IPS-18c (cell line): ENCODE measurements at regions not wholly inside any gene's neighbourhood (a gene's known extent, or its start where the extent isn't known, plus 50 kb on each side); places are given as distances from the start of the nearest gene placed in this dataset.
"Not testable (repeated sequence)": the region's sequence is repeated elsewhere in the genome, so short reads cannot be mapped to it uniquely, and the experiment has no call there.

Source experiments
- H3K4me3 ChIP-seq: 2 replicates; pipeline ENCODE4 v1.7.0; 2013; ENCODE audit warnings: low read depth, mild to moderate bottlenecking, low read length, moderate library complexity; ENCODE audit not compliant: insufficient read depth
- H3K9me3 ChIP-seq: one replicate; pipeline ENCODE4 v1.6.1; 2013; ENCODE audit warnings: mild to moderate bottlenecking, low read length, moderate library complexity; ENCODE audit not compliant: control insufficient read depth, insufficient read depth

DNA sequence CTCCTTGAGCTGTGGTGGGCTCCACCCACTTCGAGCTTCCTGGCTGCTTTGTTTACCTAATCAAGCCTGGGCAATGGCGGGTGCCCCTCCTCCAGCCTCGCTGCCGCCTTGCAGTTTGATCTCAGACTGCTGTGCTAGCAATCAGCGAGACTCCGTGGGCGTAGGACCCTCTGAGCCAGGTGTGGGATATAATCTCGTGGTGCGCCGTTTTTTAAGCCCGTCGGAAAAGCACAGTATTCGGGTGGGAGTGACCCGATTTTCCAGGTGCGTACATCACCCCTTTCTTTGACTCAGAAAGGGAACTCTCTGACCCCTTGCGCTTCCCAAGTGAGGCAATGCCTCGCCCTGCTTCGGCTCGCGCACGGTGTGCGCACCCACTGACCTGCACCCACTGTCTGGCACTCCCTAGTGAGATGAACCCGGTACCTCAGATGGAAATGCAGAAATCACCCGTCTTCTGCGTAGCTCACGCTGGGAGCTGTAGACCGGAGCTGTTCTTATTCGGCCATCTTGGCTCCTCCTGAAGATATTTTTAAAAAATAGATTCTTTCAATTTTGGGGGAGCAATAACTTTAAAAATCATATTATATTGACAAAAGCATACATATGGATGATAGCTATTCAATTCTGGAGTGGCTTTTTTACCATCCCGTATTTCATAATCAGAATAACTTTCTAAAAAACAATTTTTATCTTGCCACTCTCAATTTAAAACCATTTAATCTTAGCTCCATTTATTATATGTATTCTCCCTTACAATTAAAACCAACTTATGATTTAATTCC is 517.5 kb upstream of the NUDT12 start:
- not testable (repeated sequence) for H3K9me3 ChIP-seq, H3K4me3 ChIP-seq

DNA sequence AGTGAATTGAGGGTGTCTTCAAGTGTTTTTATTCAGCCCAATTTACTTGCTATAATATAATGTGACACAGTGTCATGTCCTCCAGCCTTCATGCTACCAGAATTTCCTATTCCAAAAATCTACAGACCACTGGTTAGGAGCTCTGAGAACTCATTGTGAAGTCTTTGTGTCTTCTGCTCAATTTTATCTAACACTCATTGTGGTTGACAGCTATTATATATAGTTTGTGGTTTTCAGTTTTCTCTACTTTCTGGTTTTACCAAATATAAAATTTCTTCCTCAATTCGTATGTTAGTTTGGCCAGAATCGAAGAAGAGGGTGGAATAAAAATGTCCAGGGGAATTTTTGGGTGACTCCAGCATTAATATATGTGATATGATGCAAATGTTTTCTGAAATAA is 509.3 kb upstream of the NUDT12 start:
- H3K4me3 ChIP-seq, result no peak overlapping the region
- no peaks in the 10 kb centered on the region for H3K9me3 ChIP-seq

DNA sequence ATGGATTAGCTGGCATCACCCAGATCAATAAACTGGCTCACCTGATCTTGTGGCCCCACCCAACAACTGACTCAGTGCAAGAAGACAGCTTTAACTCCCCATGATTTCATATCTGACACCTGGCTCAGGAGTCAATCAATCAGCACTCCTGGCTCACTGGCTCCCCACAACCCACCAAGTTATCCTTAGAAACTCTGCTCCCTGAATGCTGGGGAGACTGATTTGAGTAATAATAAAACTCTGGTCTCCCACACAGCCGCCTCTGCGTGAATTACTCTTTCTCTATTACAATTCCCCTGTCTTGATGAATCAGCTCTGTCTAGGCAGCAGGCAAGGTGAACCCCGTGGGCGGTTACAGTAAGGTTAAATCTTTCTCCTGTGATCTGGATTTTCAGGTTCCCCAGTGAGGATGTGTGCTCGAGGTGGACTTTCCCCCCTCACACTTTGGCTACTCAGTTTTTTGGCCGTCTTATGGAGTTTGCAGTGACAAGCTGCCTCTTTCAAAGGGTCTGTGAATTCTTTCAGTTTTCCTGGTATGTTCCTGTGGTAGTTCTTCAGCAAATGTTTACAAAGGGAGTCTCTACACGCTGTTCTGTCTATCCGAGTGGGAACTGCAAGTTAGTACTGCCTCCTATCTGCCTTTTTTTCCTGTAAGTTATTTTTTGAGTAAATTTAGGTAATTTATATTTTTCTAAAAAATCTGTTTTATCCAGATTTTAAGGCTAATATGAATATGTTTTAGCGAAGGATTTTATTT is 500.2 kb upstream of the NUDT12 start:
- no peaks in the 10 kb centered on the region for H3K9me3 ChIP-seq
- no peak overlapping the region for H3K4me3 ChIP-seq

DNA sequence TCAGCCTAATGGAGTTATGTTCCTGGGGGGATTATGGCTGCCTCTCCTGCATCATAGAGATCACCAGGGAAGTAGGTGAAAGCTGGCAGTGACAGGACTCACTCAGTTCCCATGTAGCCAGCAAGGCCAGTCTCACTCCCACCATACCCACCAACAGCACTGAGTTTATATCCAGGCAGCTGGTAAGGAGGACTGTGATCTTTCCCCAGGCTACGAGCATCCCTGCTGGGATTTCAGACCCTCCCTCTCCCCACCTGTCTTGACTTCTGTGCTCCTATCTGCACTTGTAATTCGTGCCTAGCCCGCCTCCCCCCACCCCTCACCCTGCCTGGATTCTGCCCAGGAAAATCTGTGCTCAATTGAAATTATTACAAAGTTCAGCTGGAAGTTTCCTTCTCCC is 499.1 kb upstream of the NUDT12 start:
- H3K4me3 ChIP-seq, result no peak overlapping the region
- H3K9me3 ChIP-seq, result no peaks in the 10 kb centered on the region

DNA sequence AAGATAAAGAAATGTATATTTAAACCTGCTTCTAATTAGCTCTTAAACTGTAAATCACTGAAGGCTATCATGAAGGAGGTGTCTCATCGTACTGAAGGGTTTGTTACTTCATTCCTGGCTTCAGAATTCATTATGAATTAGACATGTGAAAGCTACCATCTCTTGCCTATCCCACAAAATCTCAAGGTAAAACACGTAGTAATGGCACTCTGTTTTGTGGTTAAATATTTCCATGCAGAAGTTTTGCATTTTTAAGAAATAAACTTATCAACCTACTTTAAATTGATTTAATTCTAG is 490.7 kb upstream of the NUDT12 start:
- Histone ChIP-seq H3K4me3 (no peak overlapping the region), H3K9me3 (no peaks in the 10 kb centered on the region)

DNA sequence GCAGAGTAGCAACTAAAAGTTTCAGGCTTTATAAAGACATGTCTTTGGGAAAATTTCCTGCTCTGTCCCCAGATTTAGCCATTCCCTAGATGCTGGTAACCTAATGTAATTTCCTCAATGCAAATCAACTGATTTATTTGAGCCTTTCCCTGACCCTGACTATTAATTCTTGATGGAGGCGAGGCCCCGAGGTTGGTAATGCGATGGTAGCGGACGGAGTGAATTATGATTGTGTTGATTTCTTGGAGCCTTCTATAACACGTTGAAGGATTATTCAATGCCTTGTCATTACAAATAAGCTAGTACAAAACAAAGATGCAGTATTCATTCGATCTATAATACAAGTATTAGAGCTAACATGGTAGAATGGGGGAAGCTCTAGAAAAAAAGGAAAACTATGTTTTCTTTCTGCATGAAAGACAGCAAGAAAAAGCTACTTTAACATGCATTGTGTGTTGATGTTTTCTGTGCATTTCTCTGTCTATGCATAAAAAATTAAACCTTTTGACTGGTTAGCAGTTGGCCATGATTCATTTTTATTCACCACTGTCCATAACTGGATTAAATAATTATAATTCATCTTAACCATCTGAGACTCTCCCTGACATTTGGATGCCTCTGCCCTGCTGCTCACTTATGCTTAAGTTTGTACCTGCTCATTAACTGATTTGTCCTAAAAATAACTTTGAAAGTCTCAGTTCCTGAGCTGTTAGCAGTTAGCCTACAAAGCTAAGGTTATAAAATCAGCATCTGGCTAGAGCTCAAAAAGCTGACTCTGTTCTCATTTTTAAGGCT is 490.2 kb upstream of the NUDT12 start:
- Histone ChIP-seq H3K4me3 (no peak overlapping the region), H3K9me3 (no peaks in the 10 kb centered on the region)

DNA sequence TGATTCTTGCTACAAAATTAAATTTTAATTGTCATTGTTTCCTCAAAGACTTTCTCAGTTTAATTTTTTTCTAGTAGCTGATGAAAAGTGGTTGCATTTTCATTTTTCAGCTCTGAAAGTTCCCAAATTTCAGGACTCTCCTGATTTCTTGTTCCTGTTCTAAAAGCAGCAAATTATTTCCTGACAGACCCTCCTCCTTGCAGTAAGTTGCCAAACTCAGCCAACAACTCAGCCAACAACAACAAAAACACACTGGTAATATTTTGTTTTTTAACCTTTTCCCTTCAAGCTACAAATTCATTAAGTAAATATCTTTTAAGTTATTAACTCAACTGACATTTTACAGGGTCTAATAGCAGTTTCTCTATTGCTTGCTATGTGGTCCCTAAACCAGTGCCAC is 487.8 kb upstream of the NUDT12 start:
- H3K9me3 ChIP-seq, result no peaks in the 10 kb centered on the region

DNA sequence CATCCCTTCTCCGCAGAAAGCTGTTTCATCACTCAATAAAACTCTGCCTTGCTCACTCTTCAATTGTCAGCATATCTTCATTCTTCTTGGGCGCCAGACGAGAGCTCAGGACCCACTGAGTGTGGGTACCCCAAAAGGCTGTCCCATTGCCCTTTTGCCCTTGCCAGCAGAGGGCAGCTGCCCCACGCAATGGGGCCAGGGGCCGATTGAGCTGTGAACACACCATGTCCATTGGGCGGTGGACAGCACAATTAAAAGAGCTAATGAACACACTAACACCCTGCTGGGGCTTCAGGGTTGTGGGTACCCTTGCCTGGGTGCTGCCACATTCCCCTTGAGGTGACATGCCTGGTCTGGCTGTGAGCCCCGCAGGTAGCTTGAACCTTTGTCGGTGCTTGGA is 487.2 kb upstream of the NUDT12 start:
- H3K4me3 ChIP-seq, result no peak overlapping the region
- H3K9me3 ChIP-seq, result no peaks in the 10 kb centered on the region

More for the DNA sequence above, 487.8 kb upstream of the NUDT12 start:
- no peak overlapping the region for H3K4me3 ChIP-seq

DNA sequence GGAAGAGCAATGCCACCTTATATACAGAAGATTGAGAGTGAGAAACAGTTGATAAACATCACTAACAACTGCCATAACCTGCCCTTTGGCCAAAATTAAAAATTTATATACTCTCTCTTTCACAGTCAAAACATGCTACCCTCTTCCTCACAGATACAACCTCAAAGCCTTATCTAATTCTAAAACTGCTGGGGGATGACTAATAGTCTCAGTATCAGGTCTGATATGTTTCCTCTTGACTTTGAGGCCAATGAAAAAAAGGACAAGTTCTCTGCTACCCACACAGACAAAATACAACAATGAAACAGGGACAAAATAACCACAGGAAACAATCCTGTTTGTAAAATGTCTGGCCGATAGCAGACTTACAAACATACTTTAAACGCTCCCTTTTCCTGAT is 485.6 kb upstream of the NUDT12 start:
- Histone ChIP-seq H3K4me3 (no peak overlapping the region), H3K9me3 (no peaks in the 10 kb centered on the region)

DNA sequence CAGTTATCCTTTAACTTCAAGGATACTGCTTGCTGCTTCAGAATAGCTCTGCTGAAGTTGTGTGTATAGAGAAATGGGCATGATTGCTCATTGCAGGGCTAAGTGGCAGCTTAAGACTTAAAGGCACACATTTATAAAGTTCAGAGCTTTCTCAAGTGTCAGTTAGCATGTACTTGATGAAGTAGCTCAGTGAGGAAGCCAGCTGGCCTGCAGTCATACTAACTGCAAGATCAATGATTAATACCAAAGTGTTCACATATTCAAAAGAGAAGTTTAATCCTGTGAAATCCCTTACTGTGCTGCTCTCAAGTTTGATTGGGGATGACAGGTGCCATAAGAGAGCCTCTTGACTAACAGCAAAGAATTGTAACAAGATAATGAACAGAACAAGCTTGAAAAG is 483.4 kb upstream of the NUDT12 start:
- no peak overlapping the region for H3K4me3 ChIP-seq
- H3K9me3 ChIP-seq, result no peaks in the 10 kb centered on the region

DNA sequence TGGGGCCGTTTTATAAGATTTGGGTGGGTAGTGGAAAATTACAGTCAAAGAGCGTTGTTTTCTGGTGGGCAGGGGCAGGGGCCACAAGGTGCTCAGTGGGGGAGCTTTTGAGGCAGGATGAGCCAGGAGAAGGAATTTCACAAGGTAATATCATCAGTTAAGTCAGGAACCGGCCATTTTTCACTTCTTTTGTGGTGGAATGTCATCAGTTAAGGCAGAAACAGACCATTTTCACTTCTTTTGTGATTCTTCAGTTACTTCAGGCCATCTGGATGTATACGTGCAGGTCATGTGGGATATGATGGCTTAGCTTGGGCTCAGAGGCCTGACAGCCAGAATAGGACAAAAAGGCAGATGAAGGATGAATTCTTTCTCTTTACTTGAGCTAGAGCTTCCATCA is 477.3 kb upstream of the NUDT12 start:
- H3K9me3 ChIP-seq, H3K4me3 ChIP-seq: not testable (repeated sequence)

DNA sequence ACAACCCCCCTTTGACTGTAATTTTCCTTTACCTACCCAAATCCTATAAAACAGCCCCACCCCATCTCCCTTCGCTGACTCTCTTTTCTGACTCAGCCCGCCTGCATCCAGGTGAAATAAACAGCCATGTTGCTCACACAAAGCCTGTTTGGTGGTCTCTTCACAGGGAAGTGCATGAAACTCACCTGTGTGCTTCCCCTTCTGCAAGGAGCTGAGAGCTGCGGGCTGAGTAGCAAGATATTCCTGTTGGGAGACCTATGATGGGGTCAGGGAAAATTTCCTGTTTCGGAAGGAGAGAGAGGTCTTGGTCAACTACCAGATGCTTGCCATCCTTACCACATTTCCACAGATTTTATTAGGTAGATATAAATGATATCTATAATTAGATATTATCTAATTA is 474.5 kb upstream of the NUDT12 start:
- not testable (repeated sequence) for H3K4me3 ChIP-seq, H3K9me3 ChIP-seq

DNA sequence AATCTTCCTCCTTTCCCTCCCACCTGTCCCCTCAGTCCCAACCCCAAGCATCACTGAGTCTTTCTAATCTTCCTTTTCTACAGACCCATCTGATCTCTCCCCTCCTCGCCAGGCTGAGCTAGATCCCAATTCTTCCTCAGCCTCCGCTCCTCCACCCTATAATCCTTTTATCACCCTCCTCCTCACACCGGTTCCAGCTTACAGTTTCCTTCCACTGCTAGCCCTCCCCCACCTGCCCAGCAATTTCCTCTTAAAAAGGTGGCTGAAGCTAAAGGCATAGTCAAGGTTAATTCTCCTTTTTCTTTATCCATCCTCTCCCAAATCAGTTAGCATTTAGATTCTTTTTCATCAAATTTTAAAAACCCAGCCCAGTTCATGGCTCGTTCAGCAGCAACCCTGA is 470.6 kb upstream of the NUDT12 start:
- not testable (repeated sequence) for H3K9me3 ChIP-seq, H3K4me3 ChIP-seq

DNA sequence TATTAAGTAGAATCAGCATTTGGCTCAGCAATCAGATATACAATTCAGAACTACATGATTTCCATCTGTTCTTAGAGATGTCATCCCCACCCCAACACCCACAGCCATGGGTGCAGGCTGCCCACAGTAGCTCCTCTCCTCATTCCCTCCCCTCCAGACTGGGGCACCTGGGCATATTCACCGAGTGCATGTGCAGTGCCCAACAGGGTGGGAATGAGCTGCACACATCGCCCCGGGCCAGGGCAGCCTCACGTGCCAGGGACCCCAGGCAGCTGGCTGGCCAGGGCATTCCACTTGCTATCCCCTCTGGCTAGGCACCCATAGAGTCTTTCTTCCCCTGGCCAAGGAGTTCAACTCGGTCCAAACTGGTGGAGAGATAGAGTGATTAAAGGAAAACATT is 461.9 kb upstream of the NUDT12 start:
- no peak overlapping the region for H3K4me3 ChIP-seq

DNA sequence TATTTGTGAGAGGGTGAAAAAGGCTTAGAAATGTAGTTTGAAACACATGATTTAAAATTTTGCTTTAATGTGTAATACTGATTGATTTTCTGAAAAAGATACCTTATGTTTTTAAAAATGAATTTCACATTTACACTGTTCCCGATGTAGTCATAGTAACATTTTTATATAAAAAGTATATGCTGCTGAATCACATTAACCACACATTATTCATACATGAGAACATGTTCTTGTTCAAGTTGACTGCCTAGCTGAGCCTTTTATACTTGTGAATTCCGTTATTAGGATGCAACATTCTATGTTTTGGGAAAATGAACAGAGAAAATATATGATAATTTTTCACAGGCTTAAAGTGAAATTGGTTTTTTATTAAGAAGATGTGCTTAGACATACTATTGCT is 461.1 kb upstream of the NUDT12 start:
- H3K4me3 ChIP-seq, result no peak overlapping the region
- H3K9me3 ChIP-seq, result no peaks in the 10 kb centered on the region

More for the DNA sequence above, 461.9 kb upstream of the NUDT12 start:
- H3K9me3 ChIP-seq, result no peaks in the 10 kb centered on the region

DNA sequence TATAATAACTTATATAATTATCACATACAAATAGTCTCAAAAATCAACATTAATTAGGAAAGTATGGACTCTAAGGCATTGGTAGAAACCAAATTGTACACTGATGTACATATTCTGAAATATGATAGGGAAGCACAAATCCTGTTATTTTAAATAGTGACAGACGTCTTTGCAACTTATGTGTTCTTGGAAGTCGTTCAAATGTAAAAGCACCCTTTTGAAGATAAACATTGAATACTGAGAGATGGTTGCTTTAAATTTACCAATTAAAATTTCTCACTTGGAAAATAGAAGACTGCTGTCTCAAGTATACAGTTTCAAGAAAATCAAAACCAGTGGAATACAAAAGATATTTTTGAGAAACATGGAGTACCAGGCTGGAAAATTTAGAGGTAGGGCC is 457.4 kb upstream of the NUDT12 start:
- H3K9me3 ChIP-seq, result no peaks in the 10 kb centered on the region
- H3K4me3 ChIP-seq, result no peak overlapping the region

DNA sequence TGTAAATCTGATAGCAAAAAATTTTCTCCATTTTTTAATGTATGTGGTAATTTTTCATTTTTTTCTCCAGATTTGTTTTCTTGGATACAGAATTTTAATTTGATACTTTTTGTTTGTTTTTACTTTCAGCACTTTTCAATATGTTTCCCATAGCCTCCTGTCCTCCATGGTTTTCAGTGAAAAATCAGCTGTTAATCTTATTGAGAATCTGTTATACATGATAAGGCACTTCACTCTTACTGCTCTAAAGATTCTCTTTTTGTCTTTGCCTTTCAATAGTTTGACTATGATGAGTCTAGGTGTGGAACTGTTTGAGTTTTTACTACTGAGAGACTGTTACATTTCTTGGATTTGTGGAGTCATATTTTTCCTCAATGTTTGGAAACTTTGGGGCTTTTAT is 455.7 kb upstream of the NUDT12 start:
- no peaks in the 10 kb centered on the region for H3K9me3 ChIP-seq
- H3K4me3 ChIP-seq, result no peak overlapping the region

DNA sequence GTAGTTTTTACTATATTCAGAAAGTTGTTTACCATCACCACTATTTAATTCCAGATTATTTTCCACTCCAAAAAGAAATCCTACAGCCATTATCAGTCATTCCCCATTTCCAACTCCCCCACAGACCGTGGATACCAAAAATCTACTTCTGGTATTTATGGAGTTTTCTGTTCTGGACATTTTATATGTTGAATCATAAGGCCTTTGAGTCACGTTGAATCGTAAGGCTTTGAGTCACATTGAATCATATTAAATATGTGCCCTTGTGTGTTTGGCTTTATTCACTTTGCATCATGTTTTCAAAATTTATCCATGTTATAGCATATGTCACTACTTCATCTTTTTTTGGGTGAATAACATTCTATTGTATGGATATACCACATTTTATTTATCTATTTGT is 454.1 kb upstream of the NUDT12 start:
- H3K4me3 ChIP-seq, result no peak overlapping the region
- no peaks in the 10 kb centered on the region for H3K9me3 ChIP-seq
